ENCODE measurements at regions not wholly inside any gene's neighbourhood (a gene's known extent, or its start where the extent isn't known, plus 50 kb on each side); places are given as distances from the start of the nearest gene placed in this dataset.

- TF ChIP-seq CTCF (IDR thresholded peaks at IDR 0.05) (no peak), POLR2A (IDR thresholded peaks at IDR 0.05) (no peak)
Measured at GRCh38 chr10:130935128-130935439, 376.4 kb downstream of the TCERG1L start.

Data from right lobe of liver (tissue), 4 donors.